ENCODE measurements at regions not wholly inside any gene's neighbourhood (a gene's known extent, or its start where the extent isn't known, plus 50 kb on each side); places are given as distances from the start of the nearest gene placed in this dataset.

DNA sequence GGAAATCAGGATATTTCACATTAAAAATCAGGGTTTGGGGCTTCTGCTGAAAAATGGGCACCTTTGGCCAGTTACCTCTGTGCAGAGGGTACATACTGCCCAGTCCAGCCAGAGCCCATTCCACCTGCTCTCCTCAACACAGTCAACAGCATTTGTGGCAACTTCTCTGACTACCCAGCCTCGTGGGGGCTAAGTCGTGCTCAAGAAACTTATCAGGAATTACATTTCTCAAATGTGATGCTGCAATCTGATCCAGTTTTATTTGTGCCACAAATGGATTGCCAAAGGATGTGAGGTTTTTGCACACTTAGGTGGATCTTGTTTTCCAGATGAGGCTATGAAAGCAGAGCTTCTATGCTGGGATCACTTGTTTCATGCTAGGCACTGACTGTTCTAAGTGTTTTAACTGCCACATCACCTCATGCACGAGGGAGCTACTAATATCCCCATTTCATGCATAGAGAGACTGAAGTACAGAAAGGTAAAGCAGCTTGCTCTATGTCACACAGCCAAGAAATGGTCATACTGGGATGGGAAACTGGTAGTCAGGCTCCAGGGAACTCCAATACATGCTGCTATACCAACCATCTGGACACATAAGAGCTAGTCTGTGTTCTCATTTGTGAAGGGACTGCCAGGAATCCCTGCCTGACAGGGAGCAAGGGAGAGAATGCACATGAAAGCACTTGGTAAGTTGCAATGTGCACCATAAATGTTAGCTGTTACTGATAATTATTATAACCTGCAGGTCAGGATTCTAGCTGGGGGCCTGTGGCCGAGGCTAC is 89.0 kb upstream of the HK2 start:
- H3K4me3 ChIP-seq (ENCODE audit: insufficient read depth, low read depth, low read length), result no peak overlapping the region
- no peaks in the 10 kb centered on the region for H3K36me3 ChIP-seq (ENCODE audit: insufficient read depth, low read length)
- H3K79me2 ChIP-seq (ENCODE audit: insufficient read depth, low read length), result no peaks in the 10 kb centered on the region
- no peaks in the 10 kb centered on the region for H4K20me1 ChIP-seq (ENCODE audit: insufficient read depth, low read length)
- no peak overlapping the region for H3K27ac Mint-ChIP-seq (ENCODE audit: unreplicated experiment)
- peaks cover 4% of the 10 kb centered on the region for H3K27me3 Mint-ChIP-seq (ENCODE audit: low read depth, unreplicated experiment)
- H3K4me2 ChIP-seq (ENCODE audit: low read length), result no peak overlapping the region
- H3K4me1 ChIP-seq (ENCODE audit: insufficient read depth, low read length), result peaks cover 18% of the 10 kb centered on the region
- H3K4me1 Mint-ChIP-seq (ENCODE audit: low read depth, unreplicated experiment), result peaks cover 29% of the 10 kb centered on the region
- no peaks in the 10 kb centered on the region for H3K9me3 ChIP-seq (ENCODE audit: insufficient read depth, low read depth, low read length)
- no peak overlapping the region for H3K27ac ChIP-seq (ENCODE audit: low read depth, low read length)
- DNase-seq (ENCODE audit: low read depth) (no peak), FAIRE-seq (no peak)
- H2AFZ ChIP-seq (ENCODE audit: low read depth, low read length), result no peak overlapping the region
- H3K9me3 Mint-ChIP-seq (ENCODE audit: unreplicated experiment), result peaks cover 2% of the 10 kb centered on the region
- no peaks in the 10 kb centered on the region for H3K27me3 ChIP-seq (ENCODE audit: insufficient read depth, low read length)
- H3K36me3 Mint-ChIP-seq (ENCODE audit: low read depth, unreplicated experiment), result no peaks in the 10 kb centered on the region
- H3K4me3 Mint-ChIP-seq (ENCODE audit: unreplicated experiment), result no peak overlapping the region
- H3K9ac ChIP-seq (ENCODE audit: low read length), result no peak overlapping the region
- no peak for TF ChIP-seq EZH2 (IDR thresholded peaks at IDR 0.05; ENCODE audit: insufficient read depth, low read length)
- TF ChIP-seq, protein P1, sequence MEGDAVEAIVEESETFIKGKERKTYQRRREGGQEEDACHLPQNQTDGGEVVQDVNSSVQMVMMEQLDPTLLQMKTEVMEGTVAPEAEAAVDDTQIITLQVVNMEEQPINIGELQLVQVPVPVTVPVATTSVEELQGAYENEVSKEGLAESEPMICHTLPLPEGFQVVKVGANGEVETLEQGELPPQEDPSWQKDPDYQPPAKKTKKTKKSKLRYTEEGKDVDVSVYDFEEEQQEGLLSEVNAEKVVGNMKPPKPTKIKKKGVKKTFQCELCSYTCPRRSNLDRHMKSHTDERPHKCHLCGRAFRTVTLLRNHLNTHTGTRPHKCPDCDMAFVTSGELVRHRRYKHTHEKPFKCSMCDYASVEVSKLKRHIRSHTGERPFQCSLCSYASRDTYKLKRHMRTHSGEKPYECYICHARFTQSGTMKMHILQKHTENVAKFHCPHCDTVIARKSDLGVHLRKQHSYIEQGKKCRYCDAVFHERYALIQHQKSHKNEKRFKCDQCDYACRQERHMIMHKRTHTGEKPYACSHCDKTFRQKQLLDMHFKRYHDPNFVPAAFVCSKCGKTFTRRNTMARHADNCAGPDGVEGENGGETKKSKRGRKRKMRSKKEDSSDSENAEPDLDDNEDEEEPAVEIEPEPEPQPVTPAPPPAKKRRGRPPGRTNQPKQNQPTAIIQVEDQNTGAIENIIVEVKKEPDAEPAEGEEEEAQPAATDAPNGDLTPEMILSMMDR (IDR thresholded peaks at IDR 0.05; ENCODE audit: insufficient read depth, low read depth, low read length), result no peak

DNA sequence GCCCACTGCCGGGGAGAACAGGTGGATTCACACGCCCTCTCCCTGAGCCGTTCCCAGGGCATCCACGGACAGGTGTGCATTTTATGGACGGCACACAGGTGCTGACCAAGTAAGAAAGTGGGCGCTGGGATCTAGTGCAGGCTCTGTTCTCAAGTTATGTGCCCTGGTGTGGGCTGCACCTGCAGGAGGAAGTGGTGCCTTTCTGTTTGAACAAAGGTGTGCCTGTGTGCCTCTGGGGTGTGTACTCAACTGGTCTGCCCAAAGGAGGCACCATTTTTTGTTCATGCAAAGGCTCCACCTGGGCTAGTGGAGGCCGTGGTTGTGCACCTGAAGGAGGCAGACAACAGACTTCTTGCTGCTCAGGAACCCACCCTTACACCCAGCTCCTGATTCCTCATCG is 88.2 kb upstream of the HK2 start:
- no peak overlapping the region for H3K27ac Mint-ChIP-seq (ENCODE audit: unreplicated experiment)
- no peaks in the 10 kb centered on the region for H3K27me3 ChIP-seq (ENCODE audit: insufficient read depth, low read length)
- H2AFZ ChIP-seq (ENCODE audit: low read depth, low read length), result no peak overlapping the region
- H3K36me3 ChIP-seq (ENCODE audit: insufficient read depth, low read length), result no peaks in the 10 kb centered on the region
- H3K9me3 ChIP-seq (ENCODE audit: insufficient read depth, low read depth, low read length), result no peaks in the 10 kb centered on the region
- DNase-seq (ENCODE audit: low read depth) (no peak), FAIRE-seq (no peak)
- H3K4me3 ChIP-seq (ENCODE audit: insufficient read depth, low read depth, low read length), result no peak overlapping the region
- peaks cover 2% of the 10 kb centered on the region for H3K9me3 Mint-ChIP-seq (ENCODE audit: unreplicated experiment)
- no peak overlapping the region for H3K4me2 ChIP-seq (ENCODE audit: low read length)
- no peak overlapping the region for H3K9ac ChIP-seq (ENCODE audit: low read length)
- no peaks in the 10 kb centered on the region for H3K79me2 ChIP-seq (ENCODE audit: insufficient read depth, low read length)
- H3K4me1 Mint-ChIP-seq (ENCODE audit: low read depth, unreplicated experiment), result peaks cover 23% of the 10 kb centered on the region
- H4K20me1 ChIP-seq (ENCODE audit: insufficient read depth, low read length), result no peaks in the 10 kb centered on the region
- no peak overlapping the region for H3K27ac ChIP-seq (ENCODE audit: low read depth, low read length)
- H3K27me3 Mint-ChIP-seq (ENCODE audit: low read depth, unreplicated experiment), result peaks cover 4% of the 10 kb centered on the region
- peaks cover 9% of the 10 kb centered on the region for H3K4me1 ChIP-seq (ENCODE audit: insufficient read depth, low read length)
- no peak overlapping the region for H3K4me3 Mint-ChIP-seq (ENCODE audit: unreplicated experiment)
- TF ChIP-seq EZH2 (IDR thresholded peaks at IDR 0.05; ENCODE audit: insufficient read depth, low read length), result no peak
- TF ChIP-seq, protein P1 (IDR thresholded peaks at IDR 0.05; ENCODE audit: insufficient read depth, low read depth, low read length), result no peak
- H3K36me3 Mint-ChIP-seq (ENCODE audit: low read depth, unreplicated experiment), result no peaks in the 10 kb centered on the region

DNA sequence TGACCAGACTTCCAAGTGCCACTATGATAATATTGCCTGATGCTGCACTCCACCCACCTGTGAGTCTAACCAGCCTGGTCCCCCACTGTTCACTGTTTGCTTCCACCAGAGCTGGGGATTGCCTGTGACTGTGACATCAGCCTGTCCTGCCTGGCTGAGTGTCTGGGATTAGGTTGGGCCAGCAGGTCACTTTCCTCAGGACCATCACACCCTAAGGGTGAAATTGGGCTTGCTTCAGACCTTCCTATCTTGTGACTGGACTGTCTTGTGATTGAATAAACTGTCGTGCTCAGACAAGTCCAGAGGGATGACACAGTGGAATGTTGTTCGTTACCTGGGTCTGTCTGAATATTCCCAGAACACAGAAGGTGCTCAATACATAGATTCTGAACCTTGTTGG is 87.4 kb upstream of the HK2 start:
- peaks cover 2% of the 10 kb centered on the region for H3K9me3 Mint-ChIP-seq (ENCODE audit: unreplicated experiment)
- no peak for FAIRE-seq
- H3K4me3 ChIP-seq (ENCODE audit: insufficient read depth, low read depth, low read length), result no peak overlapping the region

More for the DNA sequence above, 87.4 kb upstream of the HK2 start:
- Histone ChIP-seq H3K4me1 (ENCODE audit: insufficient read depth, low read length) (peaks cover 2% of the 10 kb centered on the region), H3K27me3 (ENCODE audit: insufficient read depth, low read length) (no peaks in the 10 kb centered on the region), H3K4me2 (ENCODE audit: low read length) (no peak overlapping the region), H3K36me3 (ENCODE audit: insufficient read depth, low read length) (no peaks in the 10 kb centered on the region), H3K9me3 (ENCODE audit: insufficient read depth, low read depth, low read length) (no peaks in the 10 kb centered on the region), H3K27ac (ENCODE audit: low read depth, low read length) (no peak overlapping the region), H3K79me2 (ENCODE audit: insufficient read depth, low read length) (no peaks in the 10 kb centered on the region), H2AFZ (ENCODE audit: low read depth, low read length) (no peak overlapping the region), H4K20me1 (ENCODE audit: insufficient read depth, low read length) (no peaks in the 10 kb centered on the region), H3K9ac (ENCODE audit: low read length) (no peak overlapping the region)
- peaks cover 4% of the 10 kb centered on the region for H3K27me3 Mint-ChIP-seq (ENCODE audit: low read depth, unreplicated experiment)
- no peaks in the 10 kb centered on the region for H3K36me3 Mint-ChIP-seq (ENCODE audit: low read depth, unreplicated experiment)
- H3K4me3 Mint-ChIP-seq (ENCODE audit: unreplicated experiment), result no peak overlapping the region
- H3K4me1 Mint-ChIP-seq (ENCODE audit: low read depth, unreplicated experiment), result peaks cover 16% of the 10 kb centered on the region
- no peak overlapping the region for H3K27ac Mint-ChIP-seq (ENCODE audit: unreplicated experiment)
- TF ChIP-seq, protein P1 (IDR thresholded peaks at IDR 0.05; ENCODE audit: insufficient read depth, low read depth, low read length), result no peak
- TF ChIP-seq EZH2 (IDR thresholded peaks at IDR 0.05; ENCODE audit: insufficient read depth, low read length), result no peak
- no peak for DNase-seq (ENCODE audit: low read depth)
